ENCODE measurements at regions not wholly inside any gene's neighbourhood (a gene's known extent, or its start where the extent isn't known, plus 50 kb on each side); places are given as distances from the start of the nearest gene placed in this dataset.
A peak's percentile ranks its signal among the peaks of the same experiment; 100 is the strongest.

GRCh38 chr3:76063019-76063418, 277.7 kb upstream of the ZNF717 start:
- DNase-seq, result no peak

GRCh38 chr3:76063811-76064210, 278.5 kb upstream of the ZNF717 start:
- no peak for DNase-seq

GRCh38 chr3:76065964-76066363, 280.6 kb upstream of the ZNF717 start:
- DNase-seq, result no peak

GRCh38 chr3:76078101-76078500, 292.8 kb upstream of the ZNF717 start:
- DNase-seq, result no peak

GRCh38 chr3:76083992-76084391, 298.6 kb upstream of the ZNF717 start:
- DNase-seq, result no peak

GRCh38 chr3:76096036-76096435, 310.7 kb upstream of the ZNF717 start:
- DNase-seq, result no peak

GRCh38 chr3:76096836-76097588, 311.7 kb upstream of the ZNF717 start:
- DNase-seq, result no peak

- DNase-seq, result no peak
Observed at GRCh38 chr3:76097589-76097969, 312.2 kb upstream of the ZNF717 start.

- no peak for DNase-seq
Observed at GRCh38 chr3:76099956-76100355, 314.6 kb upstream of the ZNF717 start.

GRCh38 chr3:76107935-76108570, 322.7 kb upstream of the ZNF717 start:
- DNase-seq, result peak in 6 of 56 donors; percentile 1 to 17 (median 2)

GRCh38 chr3:76111808-76112207, 326.5 kb upstream of the ZNF717 start:
- DNase-seq, result no peak

- DNase-seq, result no peak
Observed at GRCh38 chr3:76122007-76122406, 336.7 kb upstream of the ZNF717 start.

GRCh38 chr3:76129441-76129840, 344.1 kb upstream of the ZNF717 start:
- no peak for DNase-seq

GRCh38 chr3:76131396-76132153, 346.2 kb upstream of the ZNF717 start:
- DNase-seq, result no peak

- DNase-seq, result no peak
Observed at GRCh38 chr3:76132154-76132470, 346.8 kb upstream of the ZNF717 start.

- no peak for DNase-seq
Observed at GRCh38 chr3:76134166-76134565, 348.8 kb upstream of the ZNF717 start.

GRCh38 chr3:76138921-76139320, 353.6 kb upstream of the ZNF717 start:
- no peak for DNase-seq

- DNase-seq, result no peak
Observed at GRCh38 chr3:76147846-76148245, 362.5 kb upstream of the ZNF717 start.

- no peak for DNase-seq
Observed at GRCh38 chr3:76152028-76152427, 366.7 kb upstream of the ZNF717 start.

- no peak for DNase-seq
Observed at GRCh38 chr3:76161856-76162255, 376.5 kb upstream of the ZNF717 start.

GRCh38 chr3:76171647-76172046, 386.3 kb upstream of the ZNF717 start:
- DNase-seq, result no peak

GRCh38 chr3:76177610-76178009, 392.3 kb upstream of the ZNF717 start:
- no peak for DNase-seq

- no peak for DNase-seq
Observed at GRCh38 chr3:76178412-76178811, 393.1 kb upstream of the ZNF717 start.
